GM18502 (cell line): ENCODE measurements at regions not wholly inside any gene's neighbourhood (a gene's known extent, or its start where the extent isn't known, plus 50 kb on each side); places are given as distances from the start of the nearest gene placed in this dataset.
"Not testable (repeated sequence)": the region's sequence is repeated elsewhere in the genome, so short reads cannot be mapped to it uniquely, and the experiment has no call there.

Experiments used
- ATAC-seq: cut with Tn5 transposase; IDR thresholded peaks from one replicate; pipeline ENCODE4 v1.9.1; 2021; ENCODE audit warnings: mild to moderate bottlenecking; ENCODE audit not compliant: unreplicated experiment, poor library complexity

DNA sequence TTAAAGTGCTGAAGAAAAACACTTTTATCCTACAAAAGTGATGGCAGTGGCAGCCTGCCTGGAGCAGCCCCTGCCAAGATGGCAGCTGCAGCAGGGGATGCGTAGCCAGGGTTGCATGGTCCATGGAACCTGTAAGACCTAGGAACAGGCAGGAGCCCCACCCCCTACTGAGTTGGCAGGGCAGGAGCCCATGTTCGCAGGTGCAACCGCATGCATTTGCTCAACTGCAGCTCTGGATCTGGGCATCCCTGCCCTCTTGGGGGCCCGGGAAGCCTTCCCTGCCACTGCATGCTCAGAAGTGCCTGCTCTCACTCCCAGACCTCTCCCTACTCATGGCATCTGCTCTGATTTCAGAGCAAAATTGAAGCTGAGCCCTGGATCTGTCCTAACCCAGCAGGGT, 779.6 kb downstream of the CDH18 start:
- ATAC-seq = no peak

DNA sequence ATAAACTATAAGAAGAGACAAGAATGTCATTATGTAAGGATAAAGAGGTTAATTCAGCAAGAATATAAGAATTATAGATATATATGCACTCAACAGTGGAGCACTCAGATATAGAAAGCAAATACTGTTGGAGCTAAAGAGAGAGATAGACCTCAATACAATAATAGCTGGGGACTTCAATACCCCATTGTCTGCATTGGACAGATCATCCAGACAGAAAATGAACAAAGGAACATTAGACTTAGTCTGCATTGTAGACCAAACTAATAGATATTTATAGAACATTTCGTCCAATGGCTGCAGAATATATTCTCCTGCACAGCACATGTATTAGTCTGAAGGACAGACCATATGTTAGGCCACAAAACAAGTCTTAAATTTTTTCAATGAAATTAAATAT, 777.1 kb downstream of the CDH18 start:
- ATAC-seq = no peak

DNA sequence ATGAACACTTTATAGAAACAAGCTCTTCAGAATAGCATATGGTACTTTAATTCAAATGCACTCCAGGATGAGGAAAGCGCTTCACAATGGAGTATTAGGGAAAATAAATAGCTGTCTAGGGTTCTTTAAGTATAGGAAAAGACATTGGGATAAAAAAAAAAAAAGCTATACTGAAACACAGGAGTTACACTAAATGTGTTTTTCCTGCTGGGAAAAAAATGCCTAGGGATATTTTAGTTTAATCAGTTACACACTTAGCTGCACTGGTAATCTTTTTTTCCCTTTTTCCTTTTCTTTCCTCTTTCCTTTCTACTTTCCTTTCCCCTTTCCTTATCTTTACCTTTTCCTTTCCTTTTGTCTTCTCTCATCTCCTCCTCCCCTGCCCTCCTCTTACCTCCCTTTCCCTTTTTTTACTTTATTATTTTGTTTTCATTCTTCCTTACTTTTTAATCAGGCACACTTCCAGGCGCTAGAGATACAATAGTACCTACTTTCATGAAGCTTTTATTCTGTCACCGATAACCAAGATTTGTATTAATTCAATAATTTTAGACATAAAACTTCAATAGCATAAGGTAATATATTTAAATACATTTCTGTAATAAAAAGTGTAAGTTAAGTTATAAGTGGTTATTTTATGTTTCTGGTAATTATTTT, 758.7 kb downstream of the CDH18 start:
- ATAC-seq = no peak

DNA sequence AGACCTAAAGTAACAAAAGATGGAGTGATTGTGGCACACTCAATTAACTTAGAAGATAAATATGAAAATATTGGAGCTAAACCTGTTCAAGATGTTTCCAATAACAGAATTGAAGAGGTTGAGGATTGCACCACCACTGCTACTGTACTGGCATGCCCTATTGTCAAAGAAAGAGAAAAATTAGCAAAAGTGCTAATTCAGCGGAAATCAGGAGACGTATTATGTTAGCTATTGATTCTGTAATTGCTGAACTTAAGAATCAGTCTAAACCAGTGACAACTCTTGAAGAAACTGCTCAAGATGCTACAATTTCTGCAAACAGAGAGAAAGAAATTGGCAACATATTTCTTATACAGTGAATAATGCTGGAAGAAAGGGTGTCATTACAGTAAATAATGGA, 754.4 kb downstream of the CDH18 start:
- ATAC-seq = no peak

DNA sequence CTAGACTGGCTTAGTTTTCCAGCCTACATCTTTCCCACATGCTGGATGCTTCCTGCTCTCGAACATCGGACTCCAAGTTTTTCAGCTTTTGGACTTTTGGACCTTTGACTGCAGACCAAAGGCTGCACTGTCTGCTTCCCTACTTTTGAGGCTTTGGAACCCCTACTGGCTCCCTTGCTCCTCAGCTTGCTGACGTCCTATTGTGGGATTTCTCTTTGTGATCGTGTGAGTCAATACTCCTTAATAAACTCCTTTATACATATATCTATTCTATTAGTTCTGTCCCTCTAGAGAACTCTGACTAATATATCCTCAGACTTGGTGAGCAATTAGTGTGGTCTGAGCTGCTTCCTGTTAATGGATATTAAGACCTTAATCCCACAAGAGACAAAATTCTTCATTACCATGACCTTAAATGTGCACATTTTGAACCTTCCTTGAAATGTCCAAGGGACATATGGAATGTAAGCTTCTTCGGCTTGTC, 752.9 kb downstream of the CDH18 start:
- ATAC-seq = no peak

DNA sequence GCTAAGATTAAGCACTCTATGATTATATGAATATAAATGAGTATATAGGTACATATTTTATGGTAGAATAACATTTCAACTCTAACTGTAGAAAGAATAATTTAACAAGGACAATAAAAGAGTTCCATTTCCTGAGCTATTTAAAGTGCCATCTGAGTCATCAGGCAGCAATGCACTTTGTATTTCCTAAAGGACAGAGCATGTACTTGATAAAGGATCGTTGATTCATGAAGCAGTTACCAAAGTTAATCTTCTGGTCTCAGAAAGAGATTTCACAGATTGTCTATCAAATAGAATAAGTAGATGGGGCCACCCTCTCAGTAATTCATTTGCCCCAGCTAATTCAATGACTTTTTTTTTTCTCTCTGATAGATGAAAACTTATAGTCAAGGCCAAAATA, 747.8 kb downstream of the CDH18 start:
- no peak for ATAC-seq

DNA sequence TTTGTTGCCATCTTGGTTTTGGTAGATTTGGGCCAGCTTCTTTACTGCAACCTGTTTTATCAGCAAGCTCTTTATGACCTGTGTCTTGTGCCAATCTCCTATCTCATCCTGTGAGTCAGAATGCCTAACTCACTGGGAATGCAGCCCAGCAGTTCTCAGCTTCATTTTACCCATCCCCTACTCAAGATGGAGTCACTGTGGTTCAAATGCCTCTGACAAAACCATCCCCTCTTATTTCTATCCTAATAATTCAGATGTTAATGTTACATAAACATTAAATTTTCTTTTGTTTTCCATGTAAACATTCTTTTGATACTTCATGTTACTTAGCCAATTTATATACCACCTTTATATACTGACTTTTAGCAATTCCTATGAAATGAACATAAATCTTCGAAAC, 746.3 kb downstream of the CDH18 start:
- no peak for ATAC-seq

DNA sequence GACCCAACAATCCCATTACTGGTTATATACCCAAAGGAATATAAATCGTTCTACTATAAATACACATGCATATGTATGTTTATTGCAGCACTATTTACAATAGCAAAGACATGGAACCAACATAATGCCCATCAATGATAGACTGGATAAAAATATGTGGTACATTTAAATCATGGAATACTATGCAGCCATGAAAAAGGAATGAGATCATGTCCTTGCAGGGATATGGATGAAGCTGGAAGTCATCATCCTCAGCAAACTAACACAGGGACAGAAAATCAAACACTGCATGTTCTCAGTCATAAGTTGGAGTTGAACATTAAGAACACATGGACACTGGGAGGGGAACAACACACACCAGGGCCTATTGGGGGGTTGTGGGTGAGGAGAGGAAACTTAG, 741.8 kb downstream of the CDH18 start:
- not testable (repeated sequence) for ATAC-seq

DNA sequence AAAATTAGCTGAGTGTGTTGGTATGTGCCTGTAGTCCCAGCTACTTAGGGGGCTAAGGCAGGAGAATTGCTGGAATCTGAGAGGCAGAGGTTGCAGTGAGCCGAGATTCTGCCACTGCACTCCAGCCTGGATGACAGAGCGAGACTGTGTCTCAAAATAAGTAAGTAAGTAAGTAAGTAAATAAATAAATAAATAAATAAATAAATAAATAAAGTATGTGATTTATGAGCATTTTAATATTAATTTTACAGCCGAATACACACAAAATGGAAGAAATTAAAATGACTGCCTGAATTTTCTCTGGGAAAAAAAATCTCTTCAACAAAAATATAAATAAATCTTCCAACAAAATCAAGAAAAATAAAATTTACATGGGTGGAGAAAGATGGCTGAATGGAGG, 740.7 kb downstream of the CDH18 start:
- no peak for ATAC-seq

DNA sequence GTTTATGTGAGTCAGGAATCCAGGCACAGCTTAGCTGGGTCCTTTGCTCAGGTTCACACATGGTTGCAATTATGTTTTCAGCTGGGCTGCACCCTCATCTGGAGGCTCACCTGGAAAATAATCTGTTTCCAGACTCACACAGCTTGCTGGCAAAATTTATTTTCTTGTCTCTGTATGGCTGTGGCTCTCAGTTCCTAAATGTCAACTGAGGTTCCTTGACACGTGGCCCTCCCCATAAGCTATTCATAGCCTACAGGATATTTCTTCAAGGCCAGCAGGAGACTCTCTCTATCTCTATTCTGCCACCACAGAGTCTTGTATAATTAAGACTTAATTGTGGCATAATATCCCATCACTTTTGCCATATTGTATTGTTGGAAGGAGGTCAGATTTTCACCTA, 732.0 kb downstream of the CDH18 start:
- no peak for ATAC-seq

DNA sequence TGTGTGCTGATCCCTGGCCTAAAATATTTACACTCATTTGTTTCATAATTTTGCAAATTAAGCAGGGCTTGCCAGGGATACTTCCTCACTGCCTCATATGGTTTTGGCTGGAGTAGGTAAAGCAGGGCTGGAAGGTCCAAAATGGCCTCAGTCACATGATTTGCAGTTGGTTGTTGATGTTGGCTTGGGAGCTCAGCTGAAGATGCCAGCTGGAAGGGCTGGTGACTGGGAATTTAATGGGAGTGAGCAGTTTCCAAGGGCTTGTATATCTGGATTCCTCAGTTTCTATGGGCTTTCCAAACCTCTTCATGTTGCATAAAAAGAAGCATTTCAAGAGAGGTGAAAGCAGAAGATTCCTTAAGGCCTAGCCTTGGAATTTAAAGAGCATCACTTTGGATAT, 729.3 kb downstream of the CDH18 start:
- no peak for ATAC-seq

DNA sequence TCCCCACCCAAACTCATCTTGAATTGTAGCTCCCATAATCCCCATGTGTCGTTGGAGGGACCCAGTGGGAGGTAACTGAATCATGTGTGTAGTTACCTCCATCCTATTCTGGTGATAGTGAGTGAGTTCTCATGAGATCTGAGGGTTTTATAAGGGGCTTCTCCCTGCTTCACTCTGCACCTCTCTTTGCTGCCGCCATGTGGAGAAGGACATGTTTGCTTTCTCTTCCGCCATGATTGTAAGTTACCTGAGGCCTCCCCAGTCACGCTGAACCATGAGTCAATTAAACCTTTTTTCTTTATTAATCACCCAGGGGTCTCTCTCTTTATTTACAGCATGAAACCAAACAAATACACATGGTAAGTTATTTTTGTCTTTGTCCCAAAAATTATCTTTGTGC, 726.1 kb downstream of the CDH18 start:
- no peak for ATAC-seq

DNA sequence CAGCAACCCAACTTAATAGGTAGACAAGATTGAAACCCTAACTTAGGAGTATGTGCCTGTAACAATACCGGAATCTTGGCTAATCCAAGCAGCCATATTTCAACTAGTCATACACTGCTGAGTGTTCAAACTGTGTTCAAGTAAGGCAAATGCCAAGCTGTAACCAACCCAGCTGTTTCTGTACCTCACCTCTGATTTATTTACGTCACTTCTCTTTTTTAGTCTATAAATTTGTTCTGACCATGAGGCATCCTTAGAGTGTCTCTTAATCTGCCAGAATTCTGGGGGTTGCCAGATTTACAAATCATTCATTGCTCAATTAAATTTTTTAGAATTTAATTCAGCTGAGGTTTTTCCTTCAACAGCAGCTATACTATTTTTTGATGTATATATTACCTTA, 723.2 kb downstream of the CDH18 start:
- no peak for ATAC-seq

DNA sequence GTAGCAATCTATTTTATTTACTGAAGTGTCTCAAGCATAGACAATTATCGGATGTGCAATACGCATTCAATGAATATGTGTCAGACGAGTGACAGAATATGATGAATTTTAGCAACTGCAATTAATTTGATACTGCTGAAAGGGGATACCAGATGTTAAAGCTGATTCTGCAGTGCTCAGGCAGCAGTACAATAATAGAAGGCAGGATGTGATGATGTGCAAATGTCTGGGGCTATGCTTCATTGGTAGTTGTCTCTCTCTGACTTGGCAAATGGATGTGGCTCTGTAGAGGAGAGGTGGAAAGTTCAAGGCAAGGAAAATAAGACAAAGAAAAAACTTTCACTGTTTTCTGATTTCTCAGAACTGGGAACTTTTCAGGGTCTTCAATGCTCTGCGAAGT, 721.2 kb downstream of the CDH18 start:
- ATAC-seq = no peak

DNA sequence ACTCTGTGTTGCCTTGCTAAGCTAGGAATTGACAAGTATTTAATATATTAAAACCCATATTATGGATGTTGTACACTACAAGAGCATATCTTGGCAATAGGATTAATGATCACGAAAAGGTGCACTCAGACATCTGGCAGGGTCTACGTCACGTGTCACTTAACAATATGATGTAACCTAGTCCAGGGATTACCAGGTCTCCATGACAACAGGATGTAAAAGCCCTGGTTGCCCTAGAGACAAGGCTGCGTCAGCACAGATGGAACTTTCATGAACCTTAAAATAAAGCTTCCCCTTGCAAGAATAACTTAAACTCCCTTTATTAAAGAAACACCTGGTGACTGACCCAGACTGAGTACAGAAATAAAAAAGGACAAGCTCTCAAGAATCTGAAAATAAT, 717.8 kb downstream of the CDH18 start:
- no peak for ATAC-seq

DNA sequence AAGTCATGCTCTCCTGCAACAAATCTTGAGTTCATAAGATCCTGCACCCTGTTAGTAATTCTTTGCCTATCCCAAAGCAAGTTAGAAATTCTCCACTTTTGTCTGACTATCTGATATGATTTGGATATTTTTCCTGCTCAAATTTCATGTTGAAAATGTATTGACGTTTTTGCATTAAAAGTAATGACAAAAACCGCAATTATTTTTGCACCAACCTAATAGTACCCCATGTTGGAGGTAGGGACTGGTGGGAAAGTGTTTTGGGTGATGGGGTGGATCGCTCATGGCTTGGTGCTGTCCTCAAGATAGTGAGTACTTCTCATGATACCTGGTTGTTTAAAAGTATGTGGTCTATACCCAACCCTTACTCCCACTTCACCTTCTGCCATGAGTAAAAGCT, 713.4 kb downstream of the CDH18 start:
- ATAC-seq = no peak

DNA sequence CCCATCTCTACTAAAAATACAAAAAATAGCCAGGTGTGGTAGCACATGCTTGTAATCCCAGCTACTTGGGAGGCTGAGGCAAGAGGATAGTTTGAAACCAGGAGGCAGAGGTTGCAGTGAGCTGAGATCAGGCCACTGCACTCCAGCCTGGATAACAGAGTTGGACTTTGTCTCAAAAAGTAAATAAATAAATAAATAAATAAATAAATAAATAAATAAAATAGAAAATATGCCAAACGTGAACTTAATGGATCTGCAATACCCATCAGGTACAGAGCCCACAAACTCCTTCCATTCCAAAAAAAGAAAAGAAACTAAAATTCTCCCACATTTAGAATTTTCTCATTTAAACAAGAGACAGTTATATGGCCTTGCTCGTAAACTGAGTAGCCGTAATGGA, 702.7 kb downstream of the CDH18 start:
- ATAC-seq = no peak

DNA sequence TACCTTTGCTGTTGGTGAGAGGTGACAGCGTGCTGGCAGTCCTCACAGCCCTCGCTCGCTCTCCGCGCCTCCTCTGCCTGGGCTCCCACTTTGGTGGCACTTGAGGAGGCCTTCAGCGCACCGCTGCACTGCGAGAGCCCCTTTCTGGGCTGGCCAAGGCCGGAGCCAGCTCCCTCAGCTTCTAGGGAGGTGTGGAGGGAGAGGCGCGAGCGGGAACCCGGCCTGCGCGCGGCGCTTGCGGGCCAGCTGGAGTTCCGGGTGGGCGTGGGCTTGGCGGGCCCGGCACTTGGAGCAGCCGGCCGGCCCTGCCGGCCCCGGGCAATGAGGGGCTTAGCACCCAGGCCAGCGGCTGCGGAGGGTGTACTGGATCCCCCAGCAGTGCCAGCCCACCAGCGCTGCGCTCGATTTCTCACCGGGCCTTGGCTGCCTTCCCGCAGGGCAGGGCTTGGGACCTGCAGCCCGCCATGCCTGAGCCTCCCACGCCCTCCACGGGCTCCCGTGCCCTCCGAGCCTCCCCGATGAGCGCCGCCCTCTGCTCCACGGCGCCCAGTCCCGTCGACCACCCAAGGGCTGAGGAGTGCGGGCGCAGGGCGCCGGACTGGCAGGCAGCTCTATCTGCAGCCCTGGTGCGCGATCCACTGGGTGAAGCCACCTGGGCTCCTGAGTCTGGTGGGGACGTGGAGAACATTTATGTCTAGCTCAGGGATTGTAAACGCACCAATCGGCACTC, 700.3 kb downstream of the CDH18 start:
- ATAC-seq = not testable (repeated sequence)

DNA sequence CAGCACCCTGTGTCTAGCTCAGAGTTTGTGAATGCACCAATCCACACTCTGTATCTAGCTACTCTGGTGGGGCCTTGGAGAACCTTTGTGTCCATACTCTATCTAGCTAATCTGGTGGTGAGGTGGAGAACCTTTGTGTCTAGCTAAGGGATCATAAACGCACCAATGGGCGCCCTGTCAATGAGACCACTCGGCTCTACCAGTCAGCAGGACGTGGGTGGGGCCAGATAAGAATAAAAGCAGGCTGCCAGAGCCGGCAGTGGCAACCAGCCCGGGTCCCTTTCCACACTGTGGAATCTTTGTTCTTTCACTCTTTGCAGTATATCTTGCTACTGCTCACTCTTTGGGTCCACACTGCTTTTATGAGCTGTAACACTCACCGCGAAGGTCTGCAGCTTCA, 699.7 kb downstream of the CDH18 start:
- not testable (repeated sequence) for ATAC-seq

DNA sequence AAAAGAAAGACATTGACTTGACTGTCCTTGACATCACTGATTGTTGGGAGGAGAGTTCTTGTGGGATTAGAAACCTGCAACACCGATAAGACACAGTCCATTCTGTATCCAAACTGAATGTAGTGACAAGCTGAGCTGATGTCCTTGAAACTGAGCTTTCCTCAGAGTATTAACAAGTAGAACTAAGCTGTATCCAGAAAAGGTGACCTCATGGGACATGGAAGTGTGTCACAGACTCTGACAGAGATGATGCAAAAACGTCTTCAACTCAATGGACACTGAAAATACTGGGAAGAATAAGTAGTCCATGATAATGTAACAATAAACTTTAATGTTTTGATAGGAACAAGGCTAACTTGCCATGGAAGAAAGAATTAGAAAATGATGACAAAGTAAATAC, 690.1 kb downstream of the CDH18 start:
- ATAC-seq = no peak

DNA sequence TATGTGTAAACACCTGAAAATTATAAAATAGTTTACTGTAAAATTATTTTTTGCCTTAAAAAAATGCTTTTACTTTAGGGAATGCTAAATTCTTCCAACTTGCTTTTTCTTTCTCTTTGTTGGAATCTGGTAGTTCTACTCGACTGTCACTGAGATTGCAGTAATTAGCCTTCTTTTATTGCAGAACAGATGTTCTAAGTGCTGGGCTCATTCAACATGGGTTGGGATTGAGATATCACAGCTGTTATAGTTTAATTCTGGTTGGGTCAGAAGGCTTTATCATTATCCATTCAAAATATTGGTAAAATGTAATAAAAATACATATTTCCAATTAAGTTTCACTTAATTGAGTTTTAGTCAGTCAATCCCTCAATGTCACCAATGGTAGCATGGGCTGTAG, 686.7 kb downstream of the CDH18 start:
- ATAC-seq = no peak

DNA sequence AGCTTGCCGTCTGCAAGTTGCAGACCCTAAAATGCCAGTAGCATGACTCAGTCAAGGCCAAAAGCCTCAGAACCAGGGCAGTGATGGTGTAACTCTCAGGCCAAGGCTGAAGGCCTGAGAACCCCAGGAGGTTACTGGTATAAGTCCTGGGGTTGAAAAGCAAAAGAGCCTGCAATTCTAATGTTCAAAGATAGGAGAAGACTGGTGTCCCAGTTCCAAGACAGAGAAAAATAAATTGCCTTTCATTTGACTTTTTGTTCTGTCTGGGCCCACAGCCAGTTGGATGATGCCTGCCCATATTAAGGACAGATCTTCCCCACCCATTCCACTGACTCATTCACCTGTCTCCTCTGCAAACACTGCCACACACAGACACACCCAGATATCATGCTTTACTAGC, 673.2 kb downstream of the CDH18 start:
- no peak for ATAC-seq
